Esophagus squamous epithelium (tissue), 5 donors: ENCODE measurements at regions not wholly inside any gene's neighbourhood (a gene's known extent, or its start where the extent isn't known, plus 50 kb on each side); places are given as distances from the start of the nearest gene placed in this dataset.
"Not testable (repeated sequence)": the region's sequence is repeated elsewhere in the genome, so short reads cannot be mapped to it uniquely, and the experiment has no call there.

ENCODE experiments used
- DNase-seq: peaks from one replicate; lab custom pipeline; 2025; lab: John Stamatoyannopoulos, UW
- H3K27ac ChIP-seq, 4 donors: fragments of 200-600 bp; sonication (generic); one replicate each; pipeline ENCODE4 v1.5.1; 2016 to 2019; ENCODE audit warnings: mild to moderate bottlenecking in 1 of 4
- H3K27me3 ChIP-seq, 4 donors: fragments of 200-600 bp; sonication (generic); 1 replicate in 3 of 4; 2 replicates in 1 of 4; pipeline versions ENCODE4 v1.5.1 to v1.6.0; 2017 to 2021; ENCODE audit warnings: antibody characterized with exemption in 1 of 4
- H3K36me3 ChIP-seq, 3 donors: fragments of 200-600 bp; sonication (generic); one replicate each; pipeline ENCODE4 v1.5.1; 2016 to 2019
- H3K4me1 ChIP-seq, 3 donors: fragments of 200-600 bp; sonication (generic); one replicate each; pipeline ENCODE4 v1.5.1; 2017 to 2019
- H3K4me3 ChIP-seq, 4 donors: fragments of 200-600 bp; sonication (generic); 1 replicate in 3 of 4; 2 replicates in 1 of 4; pipeline ENCODE4 v1.5.1; 2016 to 2019; ENCODE audit warnings: mild to moderate bottlenecking in 2 of 4, moderate library complexity in 1 of 4
- H3K9me3 ChIP-seq, 3 donors: fragments of 200-600 bp; sonication (generic); one replicate each; pipeline ENCODE4 v1.5.1; 2016 to 2019
- POLR2A ChIP-seq, 4 donors: fragments of 450-650 bp; IDR thresholded peaks; one replicate each; pipeline ENCODE4 v1.6.1; 2017; ENCODE audit warnings: antibody characterized with exemption in 4 of 4, mild to moderate bottlenecking in 4 of 4, moderate library complexity in 3 of 4
- WGBS, 2 donors: methylation state at CpG; one replicate each; pipeline ENCODE4 v1.1.5; 2018; 5-methylcytosine and 5-hydroxymethylcytosine counted together
- intact Hi-C: fragments of 100-400 bp; cut with DNase I; formaldehyde crosslinking; loops from one replicate; pipeline ENCODE4 v1.15.0; 2022
- small RNA-seq, 4 donors: library from RNA; depleted of rRNA; stranded (forward); fragments of <200 nt; gene quantifications; one replicate each; pipeline ENCODE3, GENCODE V24; 2016
- TF ChIP-seq, protein P1 (sequence below), 6 experiments: fragments of 450-650 bp in 4 of 6; fragments of 200-600 bp in 2 of 6; sonication (generic) in 2 of 6; IDR thresholded peaks; one replicate each; pipeline ENCODE4 v1.5.1; 2016 to 2019; ENCODE audit warnings: antibody characterized with exemption in 6 of 6, mild to moderate bottlenecking in 4 of 6, moderate library complexity in 4 of 6
- donor health status: DM: yes; HTN: yes; CAD: no.

DNA sequence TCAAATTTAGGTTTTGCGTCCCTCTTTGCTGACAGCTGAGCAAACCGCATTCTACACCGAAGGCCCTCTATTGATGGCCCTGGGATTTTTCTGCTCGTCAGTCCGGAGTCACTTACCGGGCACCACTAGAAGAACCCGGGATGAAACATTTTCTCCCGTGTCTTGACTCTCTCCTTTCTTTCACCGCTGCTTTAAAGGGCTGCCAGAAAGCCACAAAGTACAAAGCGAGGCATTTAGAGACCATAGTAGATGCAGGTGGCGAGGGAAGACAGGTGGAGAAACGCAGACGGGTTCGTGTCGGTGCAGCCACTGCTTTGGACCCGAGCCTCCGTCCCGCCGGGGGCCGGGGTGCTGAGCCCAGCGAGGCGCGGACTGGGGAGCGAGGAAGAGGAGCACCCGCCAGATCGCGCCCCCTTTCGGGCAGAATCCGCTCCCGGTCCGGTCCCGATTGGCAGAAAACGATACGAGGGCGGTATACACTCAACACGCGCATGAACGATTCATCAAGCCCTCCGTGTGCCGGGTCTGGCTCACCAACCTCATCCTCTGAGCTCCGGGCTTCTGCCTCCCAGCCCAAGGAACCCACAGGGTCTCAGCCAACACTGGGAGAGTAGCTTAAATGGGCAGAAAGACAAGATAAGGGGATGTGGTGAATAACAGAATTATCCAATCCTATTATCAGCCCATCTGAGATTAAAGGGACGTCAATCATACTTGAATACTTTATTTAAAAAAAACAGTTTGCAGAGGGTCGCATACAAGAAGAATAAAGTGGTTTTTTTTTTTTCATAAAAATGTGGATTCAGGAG lies 84.9 kb downstream of the TRIM27 start:
- Histone ChIP-seq H3K27ac (peak overlapping the region; percentile 59 to 84 (median 82)), H3K9me3 (no peaks in the 10 kb centered on the region), H3K36me3 (no peaks in the 10 kb centered on the region), H3K4me3 (peak overlapping the region; percentile 52 to 73 (median 69)), H3K27me3 (peaks cover 0 to 53% (median 2%) of the 10 kb centered on the region in 4 donors), H3K4me1 (peaks cover 4 to 31% (median 6%) of the 10 kb centered on the region in 3 donors)
- 0% methylated on average over 18 to 41 of the region's 43 CpGs for WGBS, 2 donors
- DNase-seq, result no peak
- intact Hi-C loops, result loop anchor here (2.0 kb wide), 1 partner anchor 178 kb away; no protein-coding TSS in a partner anchor
- TF ChIP-seq, protein P1, sequence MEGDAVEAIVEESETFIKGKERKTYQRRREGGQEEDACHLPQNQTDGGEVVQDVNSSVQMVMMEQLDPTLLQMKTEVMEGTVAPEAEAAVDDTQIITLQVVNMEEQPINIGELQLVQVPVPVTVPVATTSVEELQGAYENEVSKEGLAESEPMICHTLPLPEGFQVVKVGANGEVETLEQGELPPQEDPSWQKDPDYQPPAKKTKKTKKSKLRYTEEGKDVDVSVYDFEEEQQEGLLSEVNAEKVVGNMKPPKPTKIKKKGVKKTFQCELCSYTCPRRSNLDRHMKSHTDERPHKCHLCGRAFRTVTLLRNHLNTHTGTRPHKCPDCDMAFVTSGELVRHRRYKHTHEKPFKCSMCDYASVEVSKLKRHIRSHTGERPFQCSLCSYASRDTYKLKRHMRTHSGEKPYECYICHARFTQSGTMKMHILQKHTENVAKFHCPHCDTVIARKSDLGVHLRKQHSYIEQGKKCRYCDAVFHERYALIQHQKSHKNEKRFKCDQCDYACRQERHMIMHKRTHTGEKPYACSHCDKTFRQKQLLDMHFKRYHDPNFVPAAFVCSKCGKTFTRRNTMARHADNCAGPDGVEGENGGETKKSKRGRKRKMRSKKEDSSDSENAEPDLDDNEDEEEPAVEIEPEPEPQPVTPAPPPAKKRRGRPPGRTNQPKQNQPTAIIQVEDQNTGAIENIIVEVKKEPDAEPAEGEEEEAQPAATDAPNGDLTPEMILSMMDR (IDR thresholded peaks at IDR 0.05), result peak; percentile 26 to 69 (median 49)
- TF ChIP-seq POLR2A (IDR thresholded peaks at IDR 0.05), result no peak

DNA sequence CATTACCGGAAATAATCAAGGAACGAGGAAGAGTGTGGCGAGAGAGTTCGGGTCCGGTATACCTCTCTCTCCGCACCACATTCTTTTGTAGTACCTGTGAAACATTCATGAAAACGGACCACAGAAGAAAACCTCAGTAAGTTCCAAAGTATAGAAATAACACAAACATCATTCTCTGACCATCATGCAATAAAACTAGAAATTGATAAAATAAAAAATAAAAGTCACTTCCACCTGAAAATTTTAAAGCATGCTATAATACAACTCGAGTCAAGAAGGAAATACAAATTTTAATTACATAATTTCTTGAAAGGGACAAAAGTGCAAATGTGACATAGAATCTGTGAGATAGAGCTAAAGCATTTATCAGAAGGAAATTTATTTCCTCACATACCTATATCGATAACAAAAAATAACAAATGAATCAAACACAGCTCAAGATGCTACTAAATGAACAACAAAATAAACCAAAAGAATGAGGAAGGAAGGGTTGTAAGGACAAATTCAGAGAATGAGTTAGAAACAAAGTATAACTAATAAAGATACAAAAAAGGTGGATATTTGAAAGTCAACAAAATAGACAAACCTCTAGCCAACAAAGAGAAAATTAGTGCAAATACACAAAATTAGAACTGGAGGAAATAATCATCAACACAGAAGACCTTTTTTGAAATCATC lies 84.2 kb downstream of the TRIM27 start:
- no peak for TF ChIP-seq POLR2A (IDR thresholded peaks at IDR 0.05)
- TF ChIP-seq, protein P1 (IDR thresholded peaks at IDR 0.05), result no peak
- H3K4me3 ChIP-seq, result peak overlapping the region; percentile 52 to 73 (median 69)
- no peaks in the 10 kb centered on the region for H3K36me3 ChIP-seq
- intact Hi-C loops, result loop anchor here (2.0 kb wide), 1 partner anchor 177 kb away; no protein-coding TSS in a partner anchor
- peaks cover 0 to 50% (median 0%) of the 10 kb centered on the region in 4 donors for H3K27me3 ChIP-seq
- no peak for DNase-seq
- H3K4me1 ChIP-seq, result peaks cover 4 to 31% (median 6%) of the 10 kb centered on the region in 3 donors
- H3K9me3 ChIP-seq, result no peaks in the 10 kb centered on the region
- 13 to 14% methylated on average over 9 of the region's 9 CpGs for WGBS, 2 donors
- peak overlapping the region in 1 of 4 donors; percentile 81 for H3K27ac ChIP-seq

DNA sequence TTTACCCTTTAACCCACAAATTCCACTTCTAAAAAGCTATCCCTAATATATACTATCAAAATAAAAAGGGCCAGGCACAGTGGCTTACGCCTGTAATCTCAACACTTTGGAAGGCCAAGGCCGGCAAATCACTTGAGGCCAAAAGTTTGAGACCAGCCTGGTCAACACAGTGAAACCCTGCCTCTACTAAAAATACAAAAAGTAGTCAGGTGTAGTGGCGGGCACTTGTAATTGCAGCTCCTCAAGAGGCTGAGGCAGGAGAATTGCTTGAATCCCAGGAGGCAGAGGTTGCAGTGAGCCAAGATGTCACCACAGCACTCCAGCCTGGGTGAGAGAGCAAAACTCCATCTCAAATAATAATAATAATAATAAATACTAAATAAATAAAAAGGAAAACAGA lies 82.5 kb downstream of the TRIM27 start:
- H3K27ac ChIP-seq, result no peak overlapping the region
- peaks cover 0 to 46% (median 0%) of the 10 kb centered on the region in 4 donors for H3K27me3 ChIP-seq
- H3K36me3 ChIP-seq, result no peaks in the 10 kb centered on the region
- 50 to 70% methylated on average over 3 of the region's 3 CpGs for WGBS, 2 donors
- TF ChIP-seq, protein P1 (IDR thresholded peaks at IDR 0.05), result peak in 1 of 6 experiments; percentile 31
- TF ChIP-seq POLR2A (IDR thresholded peaks at IDR 0.05), result no peak
- no peak overlapping the region for H3K4me3 ChIP-seq
- no peak for DNase-seq
- H3K4me1 ChIP-seq, result peaks cover 4 to 31% (median 6%) of the 10 kb centered on the region in 3 donors
- intact Hi-C loops, result no loop called here
- H3K9me3 ChIP-seq, result no peaks in the 10 kb centered on the region

DNA sequence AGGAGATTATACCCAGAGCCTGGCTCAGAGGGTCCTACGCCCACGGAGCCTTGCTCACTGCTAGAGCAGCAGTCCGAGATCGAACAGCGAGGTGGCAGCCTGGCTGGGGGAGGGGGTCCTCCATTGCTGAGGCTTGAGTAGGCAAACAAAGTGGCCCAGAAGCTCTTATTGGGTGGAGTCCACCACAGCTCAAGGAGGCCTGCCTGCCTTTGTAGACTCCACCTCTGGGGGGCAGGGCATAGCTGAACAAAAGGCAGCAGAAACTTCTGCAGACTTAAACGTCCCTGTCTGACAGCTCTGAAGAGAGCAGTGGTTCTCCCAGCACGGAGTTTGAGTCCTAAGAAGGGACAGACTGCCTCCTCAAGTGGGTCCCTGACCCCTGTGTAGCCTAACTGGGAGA lies 75.0 kb downstream of the TRIM27 start:
- peaks cover 0 to 57% (median 0%) of the 10 kb centered on the region in 4 donors for H3K27me3 ChIP-seq
- DNase-seq, intact Hi-C loops, H3K4me1 ChIP-seq, H3K27ac ChIP-seq, H3K9me3 ChIP-seq, H3K36me3 ChIP-seq, H3K4me3 ChIP-seq: not testable (repeated sequence)
- WGBS, 2 donors, result no CpG with 5 or more reads among the region's 7 CpGs

Small RNA genes in the stretch of these regions (small RNA-seq; reads per million reads assigned to genes)
- 0 reads per million in 4 donors for gene AL121932.1
